ENCODE measurements at regions not wholly inside any gene's neighbourhood (a gene's known extent, or its start where the extent isn't known, plus 50 kb on each side); places are given as distances from the start of the nearest gene placed in this dataset.

- H3K9me3 ChIP-seq = no peaks in the 10 kb centered on the region
- no peak overlapping the region for H3K4me3 ChIP-seq
- H3K27ac ChIP-seq = no peak overlapping the region
- no peaks in the 10 kb centered on the region for H3K4me1 ChIP-seq
- DNase-seq (ENCODE audit: low spot score in 2 of 2) = no peak
- no peaks in the 10 kb centered on the region for H3K27me3 ChIP-seq
- no peaks in the 10 kb centered on the region for H3K36me3 ChIP-seq
- TF ChIP-seq POLR2AphosphoS5 (IDR thresholded peaks at IDR 0.05) (no peak), EP300 (IDR thresholded peaks at IDR 0.05) (no peak), POLR2A (IDR thresholded peaks at IDR 0.05) (no peak), CTCF (IDR thresholded peaks at IDR 0.05) (no peak)
Measured at GRCh38 chr17:33653399-33653788, 360.3 kb upstream of the ASIC2 start.

- DNase-seq (ENCODE audit: low spot score in 2 of 2) = no peak
- no peak overlapping the region for H3K4me3 ChIP-seq
- H3K36me3 ChIP-seq = no peaks in the 10 kb centered on the region
- TF ChIP-seq POLR2AphosphoS5 (IDR thresholded peaks at IDR 0.05) (no peak), POLR2A (IDR thresholded peaks at IDR 0.05) (no peak), CTCF (IDR thresholded peaks at IDR 0.05) (no peak), EP300 (IDR thresholded peaks at IDR 0.05) (no peak)
- WGBS = 68% methylated on average over 2 of the region's 4 CpGs
- no peaks in the 10 kb centered on the region for H3K4me1 ChIP-seq
- no peaks in the 10 kb centered on the region for H3K9me3 ChIP-seq
- no peak overlapping the region for H3K27ac ChIP-seq
- no peaks in the 10 kb centered on the region for H3K27me3 ChIP-seq
Measured at GRCh38 chr17:33657181-33657580, 364.1 kb upstream of the ASIC2 start.

- no peaks in the 10 kb centered on the region for H3K9me3 ChIP-seq
- H3K27ac ChIP-seq = no peak overlapping the region
- no peaks in the 10 kb centered on the region for H3K27me3 ChIP-seq
- H3K36me3 ChIP-seq = no peaks in the 10 kb centered on the region
- H3K4me3 ChIP-seq = no peak overlapping the region
- no peak for DNase-seq (ENCODE audit: low spot score in 2 of 2)
- WGBS = 66% methylated on average over 3 of the region's 3 CpGs
- H3K4me1 ChIP-seq = peaks cover 6% of the 10 kb centered on the region
- TF ChIP-seq CTCF (IDR thresholded peaks at IDR 0.05) = no peak
- no peak for TF ChIP-seq EP300 (IDR thresholded peaks at IDR 0.05)
- TF ChIP-seq POLR2AphosphoS5 (IDR thresholded peaks at IDR 0.05) = no peak
- no peak for TF ChIP-seq POLR2A (IDR thresholded peaks at IDR 0.05)
Measured at GRCh38 chr17:33661975-33662374, 368.9 kb upstream of the ASIC2 start.

GRCh38 chr17:33664116-33664840 lies 371.2 kb upstream of the ASIC2 start:
- H3K27ac ChIP-seq = no peak overlapping the region
- WGBS = 79% methylated on average over 8 of the region's 8 CpGs
- no peaks in the 10 kb centered on the region for H3K36me3 ChIP-seq
- DNase-seq (ENCODE audit: low spot score in 2 of 2) = no peak
- H3K27me3 ChIP-seq = no peaks in the 10 kb centered on the region
- TF ChIP-seq CTCF (IDR thresholded peaks at IDR 0.05) (no peak), POLR2AphosphoS5 (IDR thresholded peaks at IDR 0.05) (no peak), POLR2A (IDR thresholded peaks at IDR 0.05) (no peak), EP300 (IDR thresholded peaks at IDR 0.05) (no peak)
- peaks cover 20% of the 10 kb centered on the region for H3K4me1 ChIP-seq
- no peaks in the 10 kb centered on the region for H3K9me3 ChIP-seq
- H3K4me3 ChIP-seq = no peak overlapping the region

- WGBS = 36% methylated on average over 12 of the region's 12 CpGs
- TF ChIP-seq POLR2AphosphoS5 (IDR thresholded peaks at IDR 0.05) (no peak), POLR2A (IDR thresholded peaks at IDR 0.05) (no peak), EP300 (IDR thresholded peaks at IDR 0.05) (no peak), CTCF (IDR thresholded peaks at IDR 0.05) (no peak)
- no peaks in the 10 kb centered on the region for H3K9me3 ChIP-seq
- H3K27ac ChIP-seq = no peak overlapping the region
- peaks cover 20% of the 10 kb centered on the region for H3K4me1 ChIP-seq
- no peak for DNase-seq (ENCODE audit: low spot score in 2 of 2)
- no peaks in the 10 kb centered on the region for H3K36me3 ChIP-seq
- no peaks in the 10 kb centered on the region for H3K27me3 ChIP-seq
- no peak overlapping the region for H3K4me3 ChIP-seq
Measured at GRCh38 chr17:33667052-33667509, 374.0 kb upstream of the ASIC2 start.
